GM18909 (cell line): ENCODE measurements at regions not wholly inside any gene's neighbourhood (a gene's known extent, or its start where the extent isn't known, plus 50 kb on each side); places are given as distances from the start of the nearest gene placed in this dataset.

ENCODE experiments used
- ATAC-seq: cut with Tn5 transposase; IDR thresholded peaks from one replicate; pipeline ENCODE4 v1.9.1; 2021; ENCODE audit warnings: mild to moderate bottlenecking; ENCODE audit not compliant: unreplicated experiment, poor library complexity

- ATAC-seq = no peak
These were observed 260.3 kb upstream of the CDH10 start for GRCh38 chr5:24904981-24905517.

- ATAC-seq = no peak
These were observed 254.4 kb upstream of the CDH10 start for GRCh38 chr5:24899180-24899579.

GRCh38 chr5:24864244-24864643 is 219.5 kb upstream of the CDH10 start:
- no peak for ATAC-seq

- no peak for ATAC-seq
These were observed 217.3 kb upstream of the CDH10 start for GRCh38 chr5:24862117-24862516.

GRCh38 chr5:24855485-24855884 is 210.7 kb upstream of the CDH10 start:
- no peak for ATAC-seq

- no peak for ATAC-seq
These were observed 210.1 kb upstream of the CDH10 start for GRCh38 chr5:24854850-24855249.

- no peak for ATAC-seq
These were observed 209.6 kb upstream of the CDH10 start for GRCh38 chr5:24854350-24854749.

- no peak for ATAC-seq
These were observed 206.2 kb upstream of the CDH10 start for GRCh38 chr5:24850926-24851486.

GRCh38 chr5:24849210-24849609 is 204.4 kb upstream of the CDH10 start:
- no peak for ATAC-seq

- no peak for ATAC-seq
These were observed 187.2 kb upstream of the CDH10 start for GRCh38 chr5:24831989-24832388.

GRCh38 chr5:24823625-24824024 is 178.8 kb upstream of the CDH10 start:
- no peak for ATAC-seq

- ATAC-seq = no peak
These were observed 175.1 kb upstream of the CDH10 start for GRCh38 chr5:24819841-24820240.

GRCh38 chr5:24817966-24818365 is 173.2 kb upstream of the CDH10 start:
- ATAC-seq = no peak

GRCh38 chr5:24816206-24816605 is 171.4 kb upstream of the CDH10 start:
- no peak for ATAC-seq

GRCh38 chr5:24805230-24805629 is 160.5 kb upstream of the CDH10 start:
- ATAC-seq = no peak

GRCh38 chr5:24804221-24804681 is 159.5 kb upstream of the CDH10 start:
- no peak for ATAC-seq

GRCh38 chr5:24791326-24791725 is 146.5 kb upstream of the CDH10 start:
- no peak for ATAC-seq

- no peak for ATAC-seq
These were observed 145.0 kb upstream of the CDH10 start for GRCh38 chr5:24789611-24790351.

- no peak for ATAC-seq
These were observed 144.2 kb upstream of the CDH10 start for GRCh38 chr5:24788829-24789514.

- ATAC-seq = no peak
These were observed 141.3 kb upstream of the CDH10 start for GRCh38 chr5:24786108-24786507.

- no peak for ATAC-seq
These were observed 138.8 kb upstream of the CDH10 start for GRCh38 chr5:24783596-24783995.
